GM18517 (cell line): ENCODE measurements at regions not wholly inside any gene's neighbourhood (a gene's known extent, or its start where the extent isn't known, plus 50 kb on each side); places are given as distances from the start of the nearest gene placed in this dataset.

Source experiments
- ATAC-seq: cut with Tn5 transposase; IDR thresholded peaks from one replicate; pipeline ENCODE4 v1.9.1; 2021; ENCODE audit warnings: mild to moderate bottlenecking, moderate library complexity; ENCODE audit not compliant: unreplicated experiment

- ATAC-seq: peak; percentile 69
Observed at GRCh38 chr3:117486719-117487716, 777.4 kb downstream of the TUSC7 start.

- ATAC-seq: no peak
Observed at GRCh38 chr3:117488983-117489382, 779.4 kb downstream of the TUSC7 start.

GRCh38 chr3:117489663-117490079 lies 780.1 kb downstream of the TUSC7 start:
- no peak for ATAC-seq

- no peak for ATAC-seq
Observed at GRCh38 chr3:117490716-117491115, 781.1 kb downstream of the TUSC7 start.

- ATAC-seq: no peak
Observed at GRCh38 chr3:117495620-117496019, 786.0 kb downstream of the TUSC7 start.

GRCh38 chr3:117499189-117499870 lies 789.8 kb downstream of the TUSC7 start:
- peak; percentile 63 for ATAC-seq

- no peak for ATAC-seq
Observed at GRCh38 chr3:117507958-117508357, 798.4 kb downstream of the TUSC7 start.

GRCh38 chr3:117509858-117510257 lies 800.3 kb downstream of the TUSC7 start:
- ATAC-seq: no peak

GRCh38 chr3:117510396-117510795 lies 800.8 kb downstream of the TUSC7 start:
- ATAC-seq: no peak

GRCh38 chr3:117512975-117513374 lies 803.4 kb downstream of the TUSC7 start:
- no peak for ATAC-seq

GRCh38 chr3:117515309-117515708 lies 805.7 kb downstream of the TUSC7 start:
- no peak for ATAC-seq

- ATAC-seq: no peak
Observed at GRCh38 chr3:117518364-117518763, 808.8 kb downstream of the TUSC7 start.

- no peak for ATAC-seq
Observed at GRCh38 chr3:117519776-117520175, 810.2 kb downstream of the TUSC7 start.

- no peak for ATAC-seq
Observed at GRCh38 chr3:117520582-117520981, 811.0 kb downstream of the TUSC7 start.

GRCh38 chr3:117523418-117523817 lies 813.8 kb downstream of the TUSC7 start:
- no peak for ATAC-seq

GRCh38 chr3:117524890-117525289 lies 815.3 kb downstream of the TUSC7 start:
- ATAC-seq: no peak

GRCh38 chr3:117526470-117527079 lies 817.0 kb downstream of the TUSC7 start:
- ATAC-seq: no peak

GRCh38 chr3:117527346-117527745 lies 817.8 kb downstream of the TUSC7 start:
- no peak for ATAC-seq

- ATAC-seq: no peak
Observed at GRCh38 chr3:117528688-117529087, 819.1 kb downstream of the TUSC7 start.

- ATAC-seq: no peak
Observed at GRCh38 chr3:117531078-117531767, 821.6 kb downstream of the TUSC7 start.

GRCh38 chr3:117532268-117532667 lies 822.7 kb downstream of the TUSC7 start:
- no peak for ATAC-seq
